MM.1S (cell line): ENCODE measurements at regions not wholly inside any gene's neighbourhood (a gene's known extent, or its start where the extent isn't known, plus 50 kb on each side); places are given as distances from the start of the nearest gene placed in this dataset.

Source experiments
- CTCF ChIP-seq: fragments of 300-600 bp; sonication (generic); IDR thresholded peaks from 2 replicates; pipeline ENCODE4 v1.5.1; 2016; ENCODE audit warnings: antibody characterized with exemption, low read length, mixed read lengths
- EZH2 ChIP-seq: fragments of 300-600 bp; sonication (generic); optimal IDR thresholded peaks from 2 replicates; pipeline ENCODE3; 2017; ENCODE audit warnings: low read depth, mild to moderate bottlenecking, antibody characterized with exemption, low read length, mixed read lengths
- EZH2phosphoT487 ChIP-seq: fragments of 300-600 bp; sonication (generic); IDR thresholded peaks from 2 replicates; pipeline ENCODE4 v1.6.1; 2018; ENCODE audit warnings: antibody characterized with exemption, low read length

GRCh38 chr7:25586513-25586912 is 358.2 kb upstream of the NPVF start:
- TF ChIP-seq CTCF (no peak), EZH2phosphoT487 (no peak), EZH2 (no peak)
